HUES6 (cell line): ENCODE measurements at regions not wholly inside any gene's neighbourhood (a gene's known extent, or its start where the extent isn't known, plus 50 kb on each side); places are given as distances from the start of the nearest gene placed in this dataset.

Source experiments
- H3K27ac ChIP-seq: 2 replicates; pipeline ENCODE4 v1.7.0; 2013; ENCODE audit warnings: low read depth, mild to moderate bottlenecking, low read length, inconsistent platforms
- H3K27me3 ChIP-seq: 2 replicates; pipeline ENCODE4 v1.6.1; 2013; ENCODE audit warnings: low read length; ENCODE audit not compliant: control insufficient read depth, insufficient read depth
- H3K36me3 ChIP-seq: 2 replicates; pipeline ENCODE4 v1.6.1; 2013; ENCODE audit warnings: low read length; ENCODE audit not compliant: control insufficient read depth, insufficient read depth
- H3K4me1 ChIP-seq: 2 replicates; pipeline ENCODE4 v1.6.1; 2013; ENCODE audit warnings: low read length; ENCODE audit not compliant: control insufficient read depth, insufficient read depth
- H3K4me3 ChIP-seq: 2 replicates; pipeline ENCODE4 v1.5.1; 2013; ENCODE audit warnings: low read depth, low read length
- H3K9ac ChIP-seq: one replicate; pipeline ENCODE4 v1.6.1; 2013; ENCODE audit warnings: mild to moderate bottlenecking, low read length
- H3K9me3 ChIP-seq: 2 replicates; pipeline ENCODE4 v1.6.1; 2013; ENCODE audit warnings: low read depth, low read length; ENCODE audit not compliant: control insufficient read depth, insufficient read depth

DNA sequence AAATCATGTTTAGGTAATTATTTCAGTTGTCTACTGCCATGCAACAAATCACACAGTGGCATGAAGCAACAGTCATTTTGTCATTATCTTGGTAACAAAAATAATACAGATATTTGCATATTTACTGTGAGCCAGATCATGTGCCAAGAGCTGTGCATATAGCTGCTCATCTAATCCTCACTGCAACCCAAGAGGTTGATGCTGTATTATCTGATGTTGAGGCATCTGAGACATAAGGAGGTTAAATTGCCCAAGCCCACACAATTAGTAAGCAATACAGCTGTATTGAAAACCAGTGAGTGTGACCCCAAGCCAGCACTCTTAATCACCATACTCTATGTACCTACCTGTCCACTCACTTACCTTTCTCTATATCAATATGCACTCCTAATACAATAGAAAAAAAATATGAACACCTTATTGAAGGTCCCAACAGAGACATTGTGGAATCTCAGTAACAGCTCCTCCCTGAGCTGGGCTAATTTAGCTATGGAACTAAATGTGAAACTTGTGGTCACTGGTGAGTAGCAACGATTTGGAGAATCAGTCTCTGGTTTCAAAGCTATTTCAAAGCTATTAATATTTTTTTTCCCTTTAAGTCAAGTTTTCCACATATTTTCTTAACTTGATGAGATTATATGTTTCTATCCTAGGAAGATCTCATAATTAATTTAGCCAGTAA is 185.2 kb downstream of the KLF12 start:
- no peak overlapping the region for H3K27ac ChIP-seq
- H3K36me3 ChIP-seq = no peaks in the 10 kb centered on the region
- H3K9me3 ChIP-seq = no peaks in the 10 kb centered on the region
- no peak overlapping the region for H3K4me3 ChIP-seq
- no peaks in the 10 kb centered on the region for H3K27me3 ChIP-seq
- H3K9ac ChIP-seq = no peak overlapping the region
- H3K4me1 ChIP-seq = no peaks in the 10 kb centered on the region

DNA sequence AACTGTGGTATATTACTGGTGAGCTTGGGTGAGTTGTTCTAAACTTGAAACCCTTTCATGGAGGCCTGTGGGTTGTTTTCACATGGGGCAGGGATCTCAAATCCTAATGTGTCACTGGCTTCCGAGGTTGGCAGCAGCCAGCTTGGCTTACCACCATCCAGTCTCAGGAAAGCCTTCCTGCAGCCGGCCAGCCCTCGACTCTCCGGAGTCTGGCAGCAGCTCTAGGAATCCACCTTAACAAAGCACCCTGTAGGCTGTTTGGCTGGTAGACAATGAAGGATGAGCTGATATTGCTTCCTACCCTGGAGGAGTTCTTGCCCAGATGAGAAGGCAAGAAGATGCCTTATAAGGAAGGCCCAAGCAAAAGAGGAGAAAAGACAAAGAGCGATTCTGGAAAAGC is 188.3 kb downstream of the KLF12 start:
- peak overlapping the region; percentile 12 for H3K9ac ChIP-seq
- H3K27ac ChIP-seq = no peak overlapping the region
- H3K27me3 ChIP-seq = no peaks in the 10 kb centered on the region

DNA sequence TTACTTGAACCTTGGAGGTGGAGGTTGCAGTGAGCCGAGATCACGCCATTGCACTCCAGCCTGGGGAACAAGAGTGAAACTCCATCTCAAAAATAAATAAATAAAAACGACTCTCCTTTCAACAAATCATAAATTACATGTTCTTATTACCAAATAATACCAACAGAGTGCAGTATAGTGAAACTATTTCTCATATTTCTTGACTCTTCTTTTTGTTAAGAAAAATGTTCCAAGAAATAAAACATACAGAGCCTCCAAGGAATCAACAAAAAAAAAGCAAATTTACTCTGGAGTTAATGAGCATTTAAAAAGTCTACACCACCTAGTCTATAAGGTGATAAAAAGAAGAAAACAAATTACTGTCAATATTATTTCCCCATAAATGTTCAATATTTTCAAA is 188.8 kb downstream of the KLF12 start:
- Histone ChIP-seq H3K9ac (no peak overlapping the region), H3K4me1 (no peaks in the 10 kb centered on the region), H3K27ac (no peak overlapping the region), H3K9me3 (no peaks in the 10 kb centered on the region), H3K36me3 (no peaks in the 10 kb centered on the region), H3K27me3 (no peaks in the 10 kb centered on the region), H3K4me3 (no peak overlapping the region)

More for the DNA sequence above, 188.3 kb downstream of the KLF12 start:
- Histone ChIP-seq H3K36me3 (no peaks in the 10 kb centered on the region), H3K4me3 (no peak overlapping the region), H3K4me1 (no peaks in the 10 kb centered on the region), H3K9me3 (no peaks in the 10 kb centered on the region)

DNA sequence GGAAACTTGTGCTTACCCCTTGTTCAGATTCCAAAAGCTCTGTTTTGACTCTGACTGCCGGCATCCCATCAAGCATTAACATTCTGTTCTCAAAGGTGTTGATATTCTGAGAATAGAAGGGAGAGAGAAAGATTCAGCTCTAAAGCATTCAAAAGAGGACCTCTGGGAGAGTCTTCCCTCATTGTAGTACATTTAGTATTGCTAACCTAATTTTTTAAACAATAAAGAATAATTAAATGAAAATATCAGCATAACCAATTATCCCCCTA is 190.3 kb downstream of the KLF12 start:
- H3K27me3 ChIP-seq = no peaks in the 10 kb centered on the region
- H3K27ac ChIP-seq = no peak overlapping the region
- no peak overlapping the region for H3K4me3 ChIP-seq
- no peaks in the 10 kb centered on the region for H3K9me3 ChIP-seq
- no peak overlapping the region for H3K9ac ChIP-seq
- H3K36me3 ChIP-seq = no peaks in the 10 kb centered on the region
- H3K4me1 ChIP-seq = peaks cover 12% of the 10 kb centered on the region

DNA sequence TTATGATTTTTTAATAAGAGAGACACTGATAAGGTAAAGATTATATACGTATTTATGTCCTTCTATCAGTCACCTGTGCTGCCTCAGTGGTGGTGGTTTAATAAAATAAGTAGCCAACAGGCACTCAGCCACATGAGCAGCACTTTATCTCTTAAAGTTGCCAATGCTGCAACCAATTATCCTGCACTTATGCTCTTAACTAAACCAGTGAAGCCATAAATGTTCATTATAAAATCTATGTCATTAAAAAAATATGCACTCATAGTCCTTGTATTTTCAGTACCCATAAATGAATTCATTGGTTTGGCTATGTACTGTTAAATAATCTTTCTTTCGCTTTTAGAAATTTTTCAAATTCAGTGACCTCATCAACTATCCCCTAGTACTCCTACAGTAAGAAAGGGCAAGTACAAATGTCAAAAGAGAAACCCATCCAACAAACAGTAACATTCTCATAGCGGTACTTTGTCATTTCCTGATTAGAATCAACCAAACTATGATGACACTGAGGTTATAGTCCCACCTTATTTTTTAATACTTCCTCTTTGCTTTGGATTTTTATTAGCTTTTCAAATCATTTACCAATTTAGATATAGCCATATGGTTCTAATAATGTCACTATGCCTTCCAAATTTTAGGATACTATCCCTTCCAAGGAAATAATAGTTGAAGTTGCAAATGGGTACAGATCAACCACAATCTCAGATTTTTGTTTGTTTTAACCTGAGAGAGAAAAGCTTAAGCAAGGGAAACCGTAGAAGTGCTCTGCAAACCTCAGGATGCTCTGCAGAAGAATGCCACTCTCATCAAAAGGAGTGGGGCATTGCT is 190.9 kb downstream of the KLF12 start:
- Histone ChIP-seq H3K4me3 (no peak overlapping the region), H3K9me3 (no peaks in the 10 kb centered on the region), H3K4me1 (peaks cover 18% of the 10 kb centered on the region), H3K27ac (no peak overlapping the region), H3K36me3 (no peaks in the 10 kb centered on the region), H3K27me3 (no peaks in the 10 kb centered on the region), H3K9ac (no peak overlapping the region)

DNA sequence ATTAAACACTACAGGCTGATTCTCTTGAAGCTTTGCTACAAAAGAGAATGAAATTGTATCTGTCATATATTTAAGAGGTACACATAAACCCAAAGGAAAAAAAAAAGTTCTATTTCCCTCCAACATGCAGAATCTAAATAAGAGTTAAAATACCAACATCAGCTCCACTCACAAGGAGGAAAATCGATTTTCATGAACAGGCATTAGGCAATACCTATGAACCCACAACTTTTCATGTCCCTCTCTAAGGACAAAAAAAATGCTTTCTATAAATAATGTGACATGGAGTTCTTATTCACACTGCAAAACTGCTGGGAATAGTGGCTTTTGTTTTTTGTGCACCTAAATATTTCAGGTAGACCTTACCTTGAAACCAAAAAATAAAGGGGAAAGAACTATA is 192.5 kb downstream of the KLF12 start:
- H3K4me3 ChIP-seq = no peak overlapping the region
- no peak overlapping the region for H3K9ac ChIP-seq
- no peaks in the 10 kb centered on the region for H3K9me3 ChIP-seq
- no peaks in the 10 kb centered on the region for H3K27me3 ChIP-seq
- peaks cover 29% of the 10 kb centered on the region for H3K4me1 ChIP-seq
- no peak overlapping the region for H3K27ac ChIP-seq
- no peaks in the 10 kb centered on the region for H3K36me3 ChIP-seq

DNA sequence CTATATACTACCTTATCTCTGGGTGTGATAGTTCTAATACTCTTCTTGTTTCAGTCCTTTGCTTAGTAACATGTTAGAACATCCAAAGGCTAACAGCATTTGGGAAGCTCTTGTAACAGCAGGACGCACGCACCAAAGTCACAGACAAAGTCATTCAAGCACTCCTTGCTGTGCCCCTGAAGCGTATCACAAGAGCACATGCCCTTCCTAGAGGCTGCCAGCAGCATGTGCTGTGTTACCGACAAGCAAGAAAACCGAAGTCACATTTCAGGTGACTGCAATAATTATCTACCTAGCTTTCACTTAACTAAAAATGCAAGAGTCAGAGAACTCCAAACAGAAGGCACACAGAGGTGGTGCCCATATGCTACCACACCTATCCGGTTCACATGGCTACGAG is 194.1 kb downstream of the KLF12 start:
- Histone ChIP-seq H3K36me3 (no peaks in the 10 kb centered on the region), H3K27ac (no peak overlapping the region)

DNA sequence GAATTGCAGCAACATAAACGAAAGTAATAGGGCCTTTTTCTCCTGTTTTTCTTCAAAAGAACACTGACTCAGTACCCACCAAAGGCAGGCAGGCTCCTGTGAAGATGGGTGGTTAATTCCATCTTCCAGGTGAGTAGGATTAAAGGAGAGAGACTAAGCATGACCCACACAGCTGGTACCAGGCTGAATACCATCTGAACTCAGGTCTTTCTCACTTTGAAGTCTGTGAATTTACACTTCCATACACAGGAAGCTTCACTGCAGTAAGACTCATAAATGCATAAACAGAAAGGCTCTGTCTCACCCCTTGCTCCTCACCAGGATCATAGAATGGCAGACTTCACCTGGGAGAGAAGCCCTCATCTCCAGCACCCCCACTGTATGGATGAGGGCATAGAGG is 194.6 kb downstream of the KLF12 start:
- Histone ChIP-seq H3K9ac (no peak overlapping the region), H3K4me1 (peaks cover 29% of the 10 kb centered on the region), H3K36me3 (no peaks in the 10 kb centered on the region), H3K4me3 (no peak overlapping the region), H3K27me3 (no peaks in the 10 kb centered on the region), H3K27ac (no peak overlapping the region), H3K9me3 (no peaks in the 10 kb centered on the region)

More for the DNA sequence above, 194.1 kb downstream of the KLF12 start:
- no peaks in the 10 kb centered on the region for H3K9me3 ChIP-seq
- peaks cover 29% of the 10 kb centered on the region for H3K4me1 ChIP-seq
- no peak overlapping the region for H3K4me3 ChIP-seq
- H3K27me3 ChIP-seq = no peaks in the 10 kb centered on the region
- no peak overlapping the region for H3K9ac ChIP-seq

DNA sequence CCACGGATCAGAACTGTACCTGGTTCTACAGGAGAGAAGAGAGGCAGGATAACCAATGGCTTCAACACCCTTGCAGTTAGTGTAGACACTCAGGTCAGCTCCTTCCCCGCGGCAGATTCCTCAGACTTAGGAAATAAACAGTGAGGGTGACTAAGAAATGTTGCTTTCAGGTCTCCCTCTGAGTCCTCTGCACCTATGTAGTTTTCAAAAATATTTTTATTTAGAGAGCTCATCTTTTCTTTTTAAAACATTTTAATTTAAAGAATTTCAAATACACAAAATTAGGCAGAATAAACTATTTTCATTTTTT is 195.2 kb downstream of the KLF12 start:
- Histone ChIP-seq H3K4me1 (peaks cover 29% of the 10 kb centered on the region), H3K36me3 (no peaks in the 10 kb centered on the region), H3K4me3 (no peak overlapping the region), H3K9me3 (no peaks in the 10 kb centered on the region), H3K9ac (no peak overlapping the region), H3K27ac (no peak overlapping the region), H3K27me3 (no peaks in the 10 kb centered on the region)

DNA sequence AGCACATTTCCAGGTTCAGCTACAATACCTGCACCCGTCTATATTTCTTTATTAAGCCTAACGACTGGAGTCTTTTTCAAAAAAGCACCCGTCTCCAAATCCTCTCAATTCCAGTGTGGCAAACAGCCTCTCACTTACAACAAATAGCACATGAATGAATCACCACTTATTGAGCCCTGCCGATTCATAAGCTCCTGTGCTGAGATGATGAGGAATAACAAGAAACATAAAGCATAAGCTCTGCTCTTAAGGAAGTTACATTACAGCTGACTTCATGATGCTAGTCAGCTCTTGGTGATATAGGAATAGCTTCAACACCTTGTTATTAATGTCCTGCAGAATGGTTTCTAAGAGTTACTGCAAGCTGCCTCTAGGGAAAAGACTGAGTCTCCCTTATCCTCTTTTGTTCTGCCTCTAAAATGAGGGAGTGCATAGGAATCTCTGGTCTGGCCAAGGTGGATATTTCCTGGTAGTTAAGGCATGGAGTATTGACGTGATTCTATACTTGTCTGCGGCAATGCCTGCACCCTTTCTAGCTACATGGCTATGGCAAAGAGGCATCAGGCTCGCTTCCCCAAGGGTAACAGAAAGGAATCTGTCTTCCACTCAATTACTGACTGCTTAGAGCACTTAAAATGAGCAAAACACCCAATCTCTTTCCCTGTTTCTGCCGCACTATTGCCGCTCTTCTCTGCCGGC is 195.7 kb downstream of the KLF12 start:
- no peak overlapping the region for H3K4me3 ChIP-seq
- H3K27ac ChIP-seq = no peak overlapping the region
- peaks cover 29% of the 10 kb centered on the region for H3K4me1 ChIP-seq
- no peaks in the 10 kb centered on the region for H3K9me3 ChIP-seq
- H3K27me3 ChIP-seq = no peaks in the 10 kb centered on the region
- no peak overlapping the region for H3K9ac ChIP-seq
- no peaks in the 10 kb centered on the region for H3K36me3 ChIP-seq

DNA sequence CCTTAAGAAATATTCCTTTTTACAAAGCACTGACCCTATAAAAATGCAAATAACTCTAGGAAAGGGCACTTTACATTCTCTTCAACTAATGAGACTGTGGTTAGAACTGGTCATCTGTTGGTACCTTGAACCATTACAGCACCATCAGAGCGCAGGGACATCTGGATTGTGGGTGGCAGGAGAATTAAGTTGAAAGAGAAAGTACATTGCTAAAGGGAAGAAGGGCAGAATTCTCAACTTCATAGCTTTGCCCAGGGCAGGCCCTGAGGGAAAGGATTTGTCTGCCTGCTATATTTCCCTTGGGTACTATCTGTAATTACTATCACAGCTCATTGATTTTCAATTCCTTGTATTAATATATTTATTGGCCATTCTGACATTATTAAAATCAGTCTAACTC is 196.8 kb downstream of the KLF12 start:
- Histone ChIP-seq H3K4me3 (no peak overlapping the region), H3K9me3 (no peaks in the 10 kb centered on the region), H3K36me3 (no peaks in the 10 kb centered on the region), H3K4me1 (peaks cover 29% of the 10 kb centered on the region), H3K27ac (no peak overlapping the region), H3K9ac (no peak overlapping the region), H3K27me3 (no peaks in the 10 kb centered on the region)
